Ascending aorta (tissue), 2 donors: ENCODE measurements at regions not wholly inside any gene's neighbourhood (a gene's known extent, or its start where the extent isn't known, plus 50 kb on each side); places are given as distances from the start of the nearest gene placed in this dataset.

Experiments
- DNase-seq, 2 donors: peaks; one replicate each; pipeline ENCODE4 v3.0.0-alpha.2; 2019; ENCODE audit warnings: low spot score in 2 of 2
- H3K27ac ChIP-seq, 2 donors: fragments of 200-600 bp; sonication (generic); one replicate each; pipeline ENCODE4 v1.5.1; 2016 to 2017; ENCODE audit warnings: mild to moderate bottlenecking in 1 of 2
- H3K27me3 ChIP-seq: fragments of 200-600 bp; sonication (generic); one replicate; pipeline ENCODE4 v1.5.1; 2017
- H3K36me3 ChIP-seq, 2 donors: fragments of 200-600 bp; sonication (generic); one replicate each; pipeline ENCODE4 v1.5.1; 2016
- H3K4me1 ChIP-seq, 2 donors: fragments of 200-600 bp; sonication (generic); one replicate each; pipeline ENCODE4 v1.5.1; 2016 to 2017; ENCODE audit warnings: mild to moderate bottlenecking in 1 of 2
- H3K4me3 ChIP-seq, 2 donors: fragments of 200-600 bp; sonication (generic); one replicate each; pipeline ENCODE4 v1.5.1; 2016 to 2017; ENCODE audit warnings: mild to moderate bottlenecking in 1 of 2
- H3K9me3 ChIP-seq, 2 donors: fragments of 200-600 bp; sonication (generic); one replicate each; pipeline ENCODE4 v1.5.1; 2016
- intact Hi-C: fragments of 100-400 bp; cut with DNase I; formaldehyde crosslinking; loops from one replicate; pipeline ENCODE4 v1.15.1; 2023
- TF ChIP-seq, protein P1 (sequence below), 3 experiments: fragments of 200-600 bp in 2 of 3; fragments of 450-650 bp in 1 of 3; sonication (generic) in 2 of 3; IDR thresholded peaks; one replicate each; pipeline ENCODE4 v1.5.1; 2016 to 2019; ENCODE audit warnings: antibody characterized with exemption in 3 of 3, mild to moderate bottlenecking in 1 of 3, moderate library complexity in 1 of 3

DNA sequence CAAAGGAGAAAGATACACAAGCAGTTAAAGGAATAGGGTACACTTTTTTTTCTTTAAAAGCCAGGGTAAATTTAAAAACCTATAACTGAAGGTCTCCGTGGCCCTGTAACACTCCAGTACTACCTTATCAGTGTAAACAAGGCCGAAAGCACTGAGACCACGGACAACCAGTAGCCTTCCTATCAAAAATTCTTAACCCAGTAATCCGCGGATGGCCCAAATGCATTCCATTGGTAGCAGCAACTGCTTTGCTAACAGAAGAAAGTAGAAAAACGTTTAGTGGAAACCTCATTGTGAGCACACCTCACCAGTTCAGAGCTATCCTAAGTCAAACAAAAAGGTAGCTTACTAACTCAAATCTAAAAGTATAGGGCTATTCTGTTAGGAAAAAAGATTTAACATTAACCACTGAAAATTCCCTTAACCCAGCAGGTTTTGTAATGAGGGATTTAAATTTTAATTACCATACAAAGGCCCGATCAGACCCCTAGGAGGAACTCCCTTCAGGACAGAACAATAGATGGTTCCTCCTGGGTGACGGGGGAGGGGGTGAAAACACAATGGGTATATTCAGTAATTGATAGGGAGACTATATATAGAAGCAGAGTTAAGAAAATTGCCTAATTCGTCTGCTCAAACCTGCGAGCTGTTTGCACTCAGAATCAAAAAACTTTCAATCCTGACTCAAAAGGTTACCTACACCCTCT is 50.8 kb upstream of the CWC22 start:
- intact Hi-C loops: no loop called here
- Histone ChIP-seq H3K36me3 (no peaks in the 10 kb centered on the region), H3K4me3 (no peak overlapping the region), H3K27me3 (no peaks in the 10 kb centered on the region), H3K4me1 (no peaks in the 10 kb centered on the region), H3K27ac (no peak overlapping the region), H3K9me3 (no peaks in the 10 kb centered on the region)
- DNase-seq: no peak
- TF ChIP-seq, protein P1, sequence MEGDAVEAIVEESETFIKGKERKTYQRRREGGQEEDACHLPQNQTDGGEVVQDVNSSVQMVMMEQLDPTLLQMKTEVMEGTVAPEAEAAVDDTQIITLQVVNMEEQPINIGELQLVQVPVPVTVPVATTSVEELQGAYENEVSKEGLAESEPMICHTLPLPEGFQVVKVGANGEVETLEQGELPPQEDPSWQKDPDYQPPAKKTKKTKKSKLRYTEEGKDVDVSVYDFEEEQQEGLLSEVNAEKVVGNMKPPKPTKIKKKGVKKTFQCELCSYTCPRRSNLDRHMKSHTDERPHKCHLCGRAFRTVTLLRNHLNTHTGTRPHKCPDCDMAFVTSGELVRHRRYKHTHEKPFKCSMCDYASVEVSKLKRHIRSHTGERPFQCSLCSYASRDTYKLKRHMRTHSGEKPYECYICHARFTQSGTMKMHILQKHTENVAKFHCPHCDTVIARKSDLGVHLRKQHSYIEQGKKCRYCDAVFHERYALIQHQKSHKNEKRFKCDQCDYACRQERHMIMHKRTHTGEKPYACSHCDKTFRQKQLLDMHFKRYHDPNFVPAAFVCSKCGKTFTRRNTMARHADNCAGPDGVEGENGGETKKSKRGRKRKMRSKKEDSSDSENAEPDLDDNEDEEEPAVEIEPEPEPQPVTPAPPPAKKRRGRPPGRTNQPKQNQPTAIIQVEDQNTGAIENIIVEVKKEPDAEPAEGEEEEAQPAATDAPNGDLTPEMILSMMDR (IDR thresholded peaks at IDR 0.05): no peak
